ENCODE measurements at regions not wholly inside any gene's neighbourhood (a gene's known extent, or its start where the extent isn't known, plus 50 kb on each side); places are given as distances from the start of the nearest gene placed in this dataset.
"Not testable (repeated sequence)": the region's sequence is repeated elsewhere in the genome, so short reads cannot be mapped to it uniquely, and the experiment has no call there.

- no peak overlapping the region for H3K4me3 ChIP-seq
- H3K27ac ChIP-seq: no peak overlapping the region
- WGBS: 51% methylated on average over 4 of the region's 4 CpGs
- H3K27me3 ChIP-seq: no peaks in the 10 kb centered on the region
- no peaks in the 10 kb centered on the region for H3K4me1 ChIP-seq
- no peak for TF ChIP-seq EP300 (IDR thresholded peaks at IDR 0.05)
- TF ChIP-seq, protein P1, sequence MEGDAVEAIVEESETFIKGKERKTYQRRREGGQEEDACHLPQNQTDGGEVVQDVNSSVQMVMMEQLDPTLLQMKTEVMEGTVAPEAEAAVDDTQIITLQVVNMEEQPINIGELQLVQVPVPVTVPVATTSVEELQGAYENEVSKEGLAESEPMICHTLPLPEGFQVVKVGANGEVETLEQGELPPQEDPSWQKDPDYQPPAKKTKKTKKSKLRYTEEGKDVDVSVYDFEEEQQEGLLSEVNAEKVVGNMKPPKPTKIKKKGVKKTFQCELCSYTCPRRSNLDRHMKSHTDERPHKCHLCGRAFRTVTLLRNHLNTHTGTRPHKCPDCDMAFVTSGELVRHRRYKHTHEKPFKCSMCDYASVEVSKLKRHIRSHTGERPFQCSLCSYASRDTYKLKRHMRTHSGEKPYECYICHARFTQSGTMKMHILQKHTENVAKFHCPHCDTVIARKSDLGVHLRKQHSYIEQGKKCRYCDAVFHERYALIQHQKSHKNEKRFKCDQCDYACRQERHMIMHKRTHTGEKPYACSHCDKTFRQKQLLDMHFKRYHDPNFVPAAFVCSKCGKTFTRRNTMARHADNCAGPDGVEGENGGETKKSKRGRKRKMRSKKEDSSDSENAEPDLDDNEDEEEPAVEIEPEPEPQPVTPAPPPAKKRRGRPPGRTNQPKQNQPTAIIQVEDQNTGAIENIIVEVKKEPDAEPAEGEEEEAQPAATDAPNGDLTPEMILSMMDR (IDR thresholded peaks at IDR 0.05): no peak
- TF ChIP-seq POLR2A (IDR thresholded peaks at IDR 0.05): no peak
- no peak for TF ChIP-seq POLR2AphosphoS5 (IDR thresholded peaks at IDR 0.05)
- H3K36me3 ChIP-seq: no peaks in the 10 kb centered on the region
- peaks cover 3% of the 10 kb centered on the region for H3K9me3 ChIP-seq
- DNase-seq (ENCODE audit: low spot score in 2 of 2): no peak
These were observed 458.9 kb upstream of the ADARB2 start for GRCh38 chr10:2196272-2196671.

DNA sequence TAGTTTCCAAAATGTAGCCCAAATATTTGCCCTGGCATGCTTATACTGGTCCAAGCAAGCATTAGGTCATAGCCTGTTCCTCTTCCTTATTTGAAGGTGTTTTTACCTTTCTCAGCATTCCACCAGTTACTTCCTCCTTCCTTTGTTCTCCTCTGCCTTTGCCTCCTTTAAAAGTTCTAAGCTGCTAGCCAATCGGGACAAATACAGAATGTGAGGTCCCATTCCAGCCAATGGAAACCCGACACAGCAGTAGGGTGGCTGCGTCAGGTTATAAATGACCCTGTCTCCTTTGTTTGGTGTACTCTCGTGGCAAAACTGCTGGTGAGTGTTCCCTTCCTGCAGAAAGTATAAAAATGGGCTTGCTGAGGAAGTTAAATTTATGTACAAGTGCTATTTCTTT lies 452.0 kb upstream of the ADARB2 start:
- not testable (repeated sequence) for H3K27ac ChIP-seq
- WGBS: 53% methylated on average over 4 of the region's 4 CpGs

GRCh38 chr10:2188371-2188770 lies 451.0 kb upstream of the ADARB2 start:
- DNase-seq (ENCODE audit: low spot score in 2 of 2): no peak
- Histone ChIP-seq H3K27ac (no peak overlapping the region), H3K4me1 (no peaks in the 10 kb centered on the region), H3K27me3 (no peaks in the 10 kb centered on the region), H3K36me3 (no peaks in the 10 kb centered on the region), H3K4me3 (no peak overlapping the region), H3K9me3 (peaks cover 3% of the 10 kb centered on the region)
- TF ChIP-seq EP300 (IDR thresholded peaks at IDR 0.05) (no peak), POLR2A (IDR thresholded peaks at IDR 0.05) (no peak), POLR2AphosphoS5 (IDR thresholded peaks at IDR 0.05) (no peak)
- TF ChIP-seq, protein P1 (IDR thresholded peaks at IDR 0.05): no peak
- WGBS: 78% methylated on average over 4 of the region's 4 CpGs

More for the DNA sequence above, 452.0 kb upstream of the ADARB2 start:
- not testable (repeated sequence) for H3K4me1 ChIP-seq; H3K4me3 ChIP-seq; DNase-seq (ENCODE audit: low spot score in 2 of 2); H3K9me3 ChIP-seq; H3K36me3 ChIP-seq; H3K27me3 ChIP-seq

- no peak for TF ChIP-seq EP300 (IDR thresholded peaks at IDR 0.05)
- TF ChIP-seq, protein P1 (IDR thresholded peaks at IDR 0.05): no peak
- no peak for TF ChIP-seq POLR2AphosphoS5 (IDR thresholded peaks at IDR 0.05)
- TF ChIP-seq POLR2A (IDR thresholded peaks at IDR 0.05): no peak
- no peak for DNase-seq (ENCODE audit: low spot score in 2 of 2)
- Histone ChIP-seq H3K27ac (no peak overlapping the region), H3K27me3 (no peaks in the 10 kb centered on the region), H3K36me3 (no peaks in the 10 kb centered on the region), H3K9me3 (no peaks in the 10 kb centered on the region), H3K4me3 (no peak overlapping the region), H3K4me1 (no peaks in the 10 kb centered on the region)
- 18% methylated on average over 2 of the region's 2 CpGs for WGBS
These were observed 436.0 kb upstream of the ADARB2 start for GRCh38 chr10:2173327-2173726.

- DNase-seq (ENCODE audit: low spot score in 2 of 2): no peak
- Histone ChIP-seq H3K27ac (no peak overlapping the region), H3K4me1 (no peaks in the 10 kb centered on the region), H3K27me3 (no peaks in the 10 kb centered on the region), H3K9me3 (no peaks in the 10 kb centered on the region), H3K36me3 (no peaks in the 10 kb centered on the region), H3K4me3 (no peak overlapping the region)
- TF ChIP-seq EP300 (IDR thresholded peaks at IDR 0.05) (no peak), POLR2A (IDR thresholded peaks at IDR 0.05) (no peak), POLR2AphosphoS5 (IDR thresholded peaks at IDR 0.05) (no peak)
- TF ChIP-seq, protein P1 (IDR thresholded peaks at IDR 0.05): no peak
- WGBS: 54% methylated on average over 18 of the region's 18 CpGs
These were observed 428.6 kb upstream of the ADARB2 start for GRCh38 chr10:2165771-2166460.

DNA sequence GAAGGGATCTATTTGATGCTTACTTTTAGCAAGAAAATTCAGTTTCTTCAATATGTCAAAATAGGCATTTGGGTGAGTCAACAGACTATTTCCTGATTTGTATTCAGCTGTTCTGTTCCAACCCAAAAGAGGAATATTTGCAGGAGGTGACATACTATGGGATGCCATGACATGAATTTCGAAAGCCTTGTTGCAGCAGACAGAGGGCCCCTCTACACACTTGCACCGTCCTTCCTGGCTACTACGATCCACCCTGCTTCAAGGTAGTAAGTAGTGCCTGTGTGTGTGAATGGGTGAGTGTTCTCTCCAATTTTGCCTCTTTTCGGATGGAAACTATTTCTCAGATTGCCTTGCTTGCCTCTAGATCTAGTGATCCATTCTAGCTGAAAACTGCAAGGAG lies 413.0 kb upstream of the ADARB2 start:
- Histone ChIP-seq H3K36me3 (no peaks in the 10 kb centered on the region), H3K4me3 (no peak overlapping the region), H3K27me3 (no peaks in the 10 kb centered on the region), H3K9me3 (peaks cover 5% of the 10 kb centered on the region), H3K4me1 (no peaks in the 10 kb centered on the region), H3K27ac (no peak overlapping the region)
- DNase-seq (ENCODE audit: low spot score in 2 of 2): no peak
- TF ChIP-seq POLR2A (IDR thresholded peaks at IDR 0.05) (no peak), POLR2AphosphoS5 (IDR thresholded peaks at IDR 0.05) (no peak), EP300 (IDR thresholded peaks at IDR 0.05) (no peak)
- WGBS: 86% methylated on average over 4 of the region's 4 CpGs

Measured in suprapubic skin (tissue), 4 donors.